GM23338 (cell line): ENCODE measurements at regions not wholly inside any gene's neighbourhood (a gene's known extent, or its start where the extent isn't known, plus 50 kb on each side); places are given as distances from the start of the nearest gene placed in this dataset.

Experiments
- ATAC-seq: fragments of 200-7000 bp; cut with Tn5 transposase; 3 replicates; pipeline ENCODE4 v1.9.1; 2020
- DNase-seq: peaks from one replicate; pipeline ENCODE4 v3.0.0-alpha.2; 2015; ENCODE audit warnings: low spot score
- H2AFZ ChIP-seq: fragments of 200-600 bp; sonication (generic); 2 replicates; pipeline ENCODE4 v1.8.0; 2016; ENCODE audit warnings: antibody characterized with exemption, mild to moderate bottlenecking, moderate library complexity
- H3F3A ChIP-seq: fragments of 200-600 bp; sonication (generic); replicated peaks from 2 replicates; pipeline ENCODE4 v1.8.0; 2017; ENCODE audit warnings: antibody characterized with exemption, mixed run types, low read depth
- H3K27ac ChIP-seq: fragments of 200-600 bp; sonication (generic); 2 replicates; pipeline ENCODE4 v1.6.1; 2016; ENCODE audit warnings: low read depth
- H3K27me3 ChIP-seq: fragments of 200-600 bp; sonication (generic); 2 replicates; pipeline ENCODE4 v1.8.0; 2016; ENCODE audit warnings: mild to moderate bottlenecking, mixed run types, moderate library complexity; ENCODE audit not compliant: insufficient read depth
- H3K36me3 ChIP-seq: fragments of 200-600 bp; sonication (generic); 2 replicates; pipeline ENCODE4 v1.8.0; 2016; ENCODE audit warnings: mild to moderate bottlenecking; ENCODE audit not compliant: insufficient read depth
- H3K4me1 ChIP-seq: fragments of 200-600 bp; sonication (generic); 2 replicates; pipeline ENCODE4 v1.8.0; 2016; ENCODE audit warnings: mild to moderate bottlenecking, moderate library complexity; ENCODE audit not compliant: insufficient read depth
- H3K4me2 ChIP-seq: fragments of 200-600 bp; sonication (generic); 2 replicates; pipeline ENCODE4 v1.7.1; 2017; ENCODE audit warnings: mixed run types
- H3K4me3 ChIP-seq: fragments of 200-600 bp; sonication (generic); 2 replicates; pipeline ENCODE4 v1.6.1; 2016; ENCODE audit warnings: mixed run types
- H3K79me2 ChIP-seq: fragments of 200-600 bp; sonication (generic); replicated peaks from 2 replicates; pipeline ENCODE4 v1.8.0; 2017; ENCODE audit warnings: mild to moderate bottlenecking; ENCODE audit not compliant: insufficient read depth
- H3K9me2 ChIP-seq: fragments of 200-600 bp; sonication (generic); 2 replicates; pipeline ENCODE4 v1.8.0; 2017; ENCODE audit not compliant: insufficient read depth
- H4K20me1 ChIP-seq: fragments of 200-600 bp; sonication (generic); replicated peaks from 2 replicates; pipeline ENCODE4 v1.8.0; 2017; ENCODE audit warnings: mild to moderate bottlenecking; ENCODE audit not compliant: insufficient read depth
- H3K27ac Mint-ChIP-seq: 2 replicates; pipeline ENCODE4 v1.8.0; 2020; ENCODE audit warnings: inconsistent platforms, mild to moderate bottlenecking, moderate library complexity, mixed read lengths
- H3K27me3 Mint-ChIP-seq: 3 replicates; pipeline ENCODE4 v1.8.0; 2022; ENCODE audit warnings: low read depth, mild to moderate bottlenecking, moderate library complexity, mixed read lengths, inconsistent platforms; ENCODE audit not compliant: insufficient read depth, poor library complexity
- H3K36me3 Mint-ChIP-seq: 3 replicates; pipeline ENCODE4 v1.8.0; 2021; ENCODE audit warnings: low read depth, mild to moderate bottlenecking, inconsistent platforms, moderate library complexity, mixed read lengths
- H3K4me1 Mint-ChIP-seq: 3 replicates; pipeline ENCODE4 v1.8.0; 2020; ENCODE audit warnings: mild to moderate bottlenecking, inconsistent platforms, mixed read lengths
- H3K4me3 Mint-ChIP-seq: 3 replicates; pipeline ENCODE4 v1.8.0; 2021; ENCODE audit warnings: moderate library complexity, mild to moderate bottlenecking, inconsistent platforms, mixed read lengths
- H3K9me3 Mint-ChIP-seq: 3 replicates; pipeline ENCODE4 v1.8.0; 2020; ENCODE audit warnings: moderate library complexity, mild to moderate bottlenecking, inconsistent platforms, mixed read lengths
- CTCF ChIP-seq, 2 experiments: fragments of 200-600 bp in 1 of 2; sonication (generic) in 1 of 2; conservative IDR thresholded peaks; 2 replicates each; pipeline versions ENCODE4 v1.5.1 to v1.6.1; 2016 to 2017; ENCODE audit warnings: antibody characterized with exemption in 2 of 2, low read depth in 2 of 2, mild to moderate bottlenecking in 2 of 2, moderate library complexity in 1 of 2
- JUNB ChIP-seq: IDR thresholded peaks from one replicate; pipeline ENCODE4 v1.6.1; 2016; ENCODE audit warnings: antibody characterized with exemption; ENCODE audit not compliant: unreplicated experiment
- REST ChIP-seq: IDR thresholded peaks from one replicate; pipeline ENCODE4 v1.6.1; 2018; ENCODE audit warnings: antibody characterized with exemption; ENCODE audit not compliant: unreplicated experiment
- STAT1 ChIP-seq: IDR thresholded peaks from one replicate; pipeline ENCODE4 v1.6.1; 2016; ENCODE audit warnings: antibody characterized with exemption; ENCODE audit not compliant: unreplicated experiment

- Histone ChIP-seq H3K4me1 (no peaks in the 10 kb centered on the region), H3K4me3 (no peak overlapping the region), H3K9me2 (no peaks in the 10 kb centered on the region), H4K20me1 (no peaks in the 10 kb centered on the region), H3K4me2 (no peak overlapping the region), H3K79me2 (no peaks in the 10 kb centered on the region), H3K27ac (no peak overlapping the region), H3K36me3 (no peaks in the 10 kb centered on the region), H2AFZ (no peak overlapping the region), H3K27me3 (no peaks in the 10 kb centered on the region), H3F3A (no peaks in the 10 kb centered on the region)
- Mint-ChIP-seq H3K4me1 (no peaks in the 10 kb centered on the region; the same call in 2 of the 3 replicates), H3K4me3 (no peak overlapping the region), H3K36me3 (no peaks in the 10 kb centered on the region), H3K27me3 (no peaks in the 10 kb centered on the region), H3K27ac (no peak overlapping the region), H3K9me3 (no peaks in the 10 kb centered on the region)
- no peak for TF ChIP-seq STAT1
- no peak for TF ChIP-seq CTCF (conservative IDR thresholded peaks at IDR 0.05; ENCODE audit: low read depth in 2 of 2)
- DNase-seq, result no peak
- peak; percentile 38; the same call in 2 of the 3 replicates for ATAC-seq
These were observed 315.5 kb downstream of the SNAPC1 start for GRCh38 chr14:62077676-62078261.

- Mint-ChIP-seq H3K4me3 (no peak overlapping the region), H3K27ac (no peak overlapping the region), H3K27me3 (no peaks in the 10 kb centered on the region), H3K4me1 (no peaks in the 10 kb centered on the region; the same call in 2 of the 3 replicates), H3K9me3 (no peaks in the 10 kb centered on the region), H3K36me3 (no peaks in the 10 kb centered on the region)
- TF ChIP-seq CTCF (conservative IDR thresholded peaks at IDR 0.05; ENCODE audit: low read depth in 2 of 2) (no peak), REST (no peak), JUNB (no peak)
- Histone ChIP-seq H3K27ac (no peak overlapping the region), H3K4me3 (no peak overlapping the region), H2AFZ (no peak overlapping the region), H3K4me2 (no peak overlapping the region), H3K79me2 (no peaks in the 10 kb centered on the region), H3K36me3 (no peaks in the 10 kb centered on the region), H3K9me2 (no peaks in the 10 kb centered on the region), H3K4me1 (no peaks in the 10 kb centered on the region), H3F3A (no peaks in the 10 kb centered on the region), H4K20me1 (no peaks in the 10 kb centered on the region), H3K27me3 (no peaks in the 10 kb centered on the region)
- ATAC-seq, result no peak
- no peak for DNase-seq
These were observed 316.8 kb downstream of the SNAPC1 start for GRCh38 chr14:62079038-62079437.
